22Rv1 (cell line): ENCODE measurements at regions not wholly inside any gene's neighbourhood (a gene's known extent, or its start where the extent isn't known, plus 50 kb on each side); places are given as distances from the start of the nearest gene placed in this dataset.

Experiments
- H3K27ac ChIP-seq: fragments of 450-650 bp; 2 replicates; pipeline ENCODE4 v1.5.1; 2017
- ZFX ChIP-seq: fragments of 450-650 bp; IDR thresholded peaks from 2 replicates; pipeline ENCODE4 v1.6.1; 2017; ENCODE audit warnings: antibody characterized with exemption, borderline replicate concordance
- TF ChIP-seq, protein P1 (sequence below): fragments of 450-650 bp; IDR thresholded peaks from 2 replicates; pipeline ENCODE4 v1.5.1; 2017; ENCODE audit warnings: mild to moderate bottlenecking

- no peak overlapping the region for H3K27ac ChIP-seq
- TF ChIP-seq, protein P1, sequence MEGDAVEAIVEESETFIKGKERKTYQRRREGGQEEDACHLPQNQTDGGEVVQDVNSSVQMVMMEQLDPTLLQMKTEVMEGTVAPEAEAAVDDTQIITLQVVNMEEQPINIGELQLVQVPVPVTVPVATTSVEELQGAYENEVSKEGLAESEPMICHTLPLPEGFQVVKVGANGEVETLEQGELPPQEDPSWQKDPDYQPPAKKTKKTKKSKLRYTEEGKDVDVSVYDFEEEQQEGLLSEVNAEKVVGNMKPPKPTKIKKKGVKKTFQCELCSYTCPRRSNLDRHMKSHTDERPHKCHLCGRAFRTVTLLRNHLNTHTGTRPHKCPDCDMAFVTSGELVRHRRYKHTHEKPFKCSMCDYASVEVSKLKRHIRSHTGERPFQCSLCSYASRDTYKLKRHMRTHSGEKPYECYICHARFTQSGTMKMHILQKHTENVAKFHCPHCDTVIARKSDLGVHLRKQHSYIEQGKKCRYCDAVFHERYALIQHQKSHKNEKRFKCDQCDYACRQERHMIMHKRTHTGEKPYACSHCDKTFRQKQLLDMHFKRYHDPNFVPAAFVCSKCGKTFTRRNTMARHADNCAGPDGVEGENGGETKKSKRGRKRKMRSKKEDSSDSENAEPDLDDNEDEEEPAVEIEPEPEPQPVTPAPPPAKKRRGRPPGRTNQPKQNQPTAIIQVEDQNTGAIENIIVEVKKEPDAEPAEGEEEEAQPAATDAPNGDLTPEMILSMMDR, result no peak
- TF ChIP-seq ZFX, result no peak
Measured at GRCh38 chr10:94214481-94214893, 148.3 kb downstream of the NOC3L start.

DNA sequence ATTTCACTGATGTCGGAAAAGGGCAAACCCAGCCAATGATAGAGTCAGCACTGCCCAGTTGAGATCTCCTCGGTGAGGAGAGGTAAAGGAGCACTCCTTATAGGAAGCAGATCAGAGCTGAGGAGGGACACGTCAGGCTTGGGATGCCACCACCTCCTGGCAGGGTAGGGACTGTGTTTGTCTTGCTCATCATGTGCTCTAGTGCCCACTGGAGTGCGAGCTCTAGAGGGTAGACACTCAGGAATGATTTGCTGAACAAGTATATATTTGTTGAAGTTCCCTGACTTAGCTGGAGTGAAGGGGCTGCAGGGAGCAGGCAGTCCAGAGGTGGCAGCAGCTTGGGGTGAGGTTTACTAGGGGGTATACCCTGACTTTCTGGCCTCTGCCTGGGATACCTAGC, 146.5 kb downstream of the NOC3L start:
- H3K27ac ChIP-seq, result no peak overlapping the region
- TF ChIP-seq, protein P1, result no peak
- TF ChIP-seq ZFX, result no peak

DNA sequence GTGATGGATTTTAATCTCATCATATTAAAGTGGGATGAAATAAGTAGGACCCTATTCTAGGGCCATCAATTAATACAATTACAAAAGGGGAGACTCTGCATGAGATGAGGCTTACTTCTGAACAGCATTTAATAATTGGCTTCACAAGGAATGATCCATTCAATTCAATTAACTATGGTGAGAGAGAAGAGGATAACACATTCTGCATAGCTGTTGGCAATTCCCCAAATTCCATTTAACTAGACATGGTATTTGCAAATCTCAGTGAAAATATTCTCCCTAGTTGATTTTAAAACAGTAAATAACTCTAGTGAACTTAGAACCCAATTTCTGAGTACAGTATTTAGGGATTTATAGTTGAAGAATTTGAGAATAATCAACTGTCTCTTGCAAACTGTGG, 145.3 kb downstream of the NOC3L start:
- no peak for TF ChIP-seq ZFX
- TF ChIP-seq, protein P1, result no peak

DNA sequence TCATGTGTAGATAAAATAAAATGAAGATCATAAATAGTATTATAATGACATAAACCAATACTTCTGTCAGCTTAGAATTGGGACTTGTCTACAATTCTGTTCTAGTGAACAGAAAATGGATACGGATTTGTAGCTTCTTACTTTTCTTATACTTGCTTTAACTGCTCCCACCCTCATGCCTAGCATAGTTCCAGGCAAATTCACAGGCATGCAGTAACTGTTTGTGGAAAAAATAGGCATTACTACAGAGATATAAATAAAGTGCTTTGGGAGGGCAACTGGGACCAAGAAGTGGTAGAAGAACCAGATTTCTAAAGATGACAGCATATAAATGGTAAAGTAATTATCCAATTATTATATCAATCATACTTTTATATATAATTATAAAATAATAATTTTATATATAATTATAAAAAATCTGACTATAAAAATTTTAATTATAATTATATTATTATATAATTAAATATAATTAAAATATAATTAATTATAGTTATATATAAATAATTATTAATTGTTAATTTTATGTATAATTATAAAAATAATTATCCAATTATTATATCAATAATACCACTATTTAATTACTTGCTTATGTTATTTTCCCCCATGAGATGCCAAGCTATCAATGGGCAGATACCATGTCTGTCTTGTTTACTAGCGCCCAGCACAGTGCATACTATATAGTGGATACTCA, 144.1 kb downstream of the NOC3L start:
- H3K27ac ChIP-seq, result no peak overlapping the region
- TF ChIP-seq ZFX, result no peak
- TF ChIP-seq, protein P1, result no peak

More for the DNA sequence above, 145.3 kb downstream of the NOC3L start:
- H3K27ac ChIP-seq, result no peak overlapping the region

- H3K27ac ChIP-seq, result no peak overlapping the region
- TF ChIP-seq, protein P1, result no peak
- TF ChIP-seq ZFX, result no peak
Measured at GRCh38 chr10:94219829-94220228, 142.9 kb downstream of the NOC3L start.

DNA sequence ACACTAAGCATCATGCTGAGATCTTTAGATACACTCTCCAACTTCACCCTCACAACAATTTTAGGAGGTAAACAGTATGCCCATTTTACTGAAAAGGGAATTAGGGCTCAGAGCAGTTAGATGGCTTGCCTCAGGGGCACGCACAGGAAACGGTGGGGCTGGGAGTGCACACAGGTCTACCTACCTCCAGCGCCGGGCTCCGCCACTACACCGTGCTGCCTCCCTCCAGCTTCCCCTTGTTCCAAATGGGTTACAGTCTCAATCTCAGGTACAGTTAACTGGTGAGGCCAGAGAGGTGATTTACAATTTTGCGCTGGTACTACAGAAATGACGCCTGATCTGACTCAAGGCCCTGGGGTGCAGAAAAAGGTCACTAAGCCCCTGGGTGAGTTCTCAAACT, 142.0 kb downstream of the NOC3L start:
- H3K27ac ChIP-seq, result no peak overlapping the region
- TF ChIP-seq, protein P1, result no peak
- TF ChIP-seq ZFX, result no peak

- no peak overlapping the region for H3K27ac ChIP-seq
- TF ChIP-seq ZFX, result no peak
- TF ChIP-seq, protein P1, result no peak
Measured at GRCh38 chr10:94223702-94224370, 138.9 kb downstream of the NOC3L start.
